Ovary (tissue), 3 donors: ENCODE measurements at regions not wholly inside any gene's neighbourhood (a gene's known extent, or its start where the extent isn't known, plus 50 kb on each side); places are given as distances from the start of the nearest gene placed in this dataset.

Experiments
- POLR2A ChIP-seq: fragments of 450-650 bp; IDR thresholded peaks from one replicate; pipeline ENCODE4 v1.6.1; 2017; ENCODE audit warnings: antibody characterized with exemption, mild to moderate bottlenecking, moderate library complexity
- TF ChIP-seq, protein P1 (sequence below), 3 donors: fragments of 450-650 bp in 2 of 3; fragments of 200-600 bp in 1 of 3; IDR thresholded peaks; one replicate each; pipeline versions ENCODE4 v1.5.1 to v1.8.0; 2016 to 2022; ENCODE audit warnings: antibody characterized with exemption in 3 of 3, mild to moderate bottlenecking in 1 of 3
- donor health status: DM: no; HTN: no; CAD: no.

DNA sequence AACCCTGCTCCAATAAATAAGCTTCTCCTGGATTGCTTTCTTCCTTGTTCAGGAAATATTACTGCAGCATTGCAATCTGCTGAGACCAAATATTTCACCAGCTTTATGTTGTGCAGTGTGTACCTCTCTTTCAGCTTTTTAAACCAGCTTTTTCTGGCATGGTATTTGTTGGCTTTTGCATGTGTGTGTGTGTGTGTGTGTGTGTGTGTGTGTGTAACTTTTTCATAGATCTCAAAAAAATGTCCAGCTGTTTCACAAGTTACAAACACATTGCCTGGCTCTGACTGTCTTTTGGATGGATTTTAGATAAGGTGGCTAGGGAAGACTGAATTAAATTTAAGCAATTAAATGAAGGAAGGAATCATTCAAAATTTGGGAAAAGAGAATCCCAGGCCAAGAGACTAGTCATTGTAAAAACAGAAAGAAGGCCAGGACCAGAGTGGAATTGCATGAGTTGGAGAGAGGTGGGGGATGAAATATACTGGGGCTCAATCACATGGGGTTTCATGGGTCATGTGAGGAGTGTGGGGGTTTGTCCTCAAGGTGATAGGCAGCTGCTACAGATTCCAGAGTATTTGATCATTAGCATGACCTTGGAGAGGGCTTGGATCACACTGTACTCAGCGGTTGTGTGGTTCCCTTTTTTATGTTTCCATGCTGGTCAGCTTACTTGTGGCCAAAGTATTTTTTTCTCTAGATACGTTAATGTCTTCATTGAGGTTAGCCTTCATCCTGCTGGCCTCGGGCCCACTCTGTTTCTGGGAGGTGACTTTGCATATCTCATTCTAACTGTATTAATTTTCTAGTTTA, 357.7 kb upstream of the BOD1L1 start:
- TF ChIP-seq, protein P1, sequence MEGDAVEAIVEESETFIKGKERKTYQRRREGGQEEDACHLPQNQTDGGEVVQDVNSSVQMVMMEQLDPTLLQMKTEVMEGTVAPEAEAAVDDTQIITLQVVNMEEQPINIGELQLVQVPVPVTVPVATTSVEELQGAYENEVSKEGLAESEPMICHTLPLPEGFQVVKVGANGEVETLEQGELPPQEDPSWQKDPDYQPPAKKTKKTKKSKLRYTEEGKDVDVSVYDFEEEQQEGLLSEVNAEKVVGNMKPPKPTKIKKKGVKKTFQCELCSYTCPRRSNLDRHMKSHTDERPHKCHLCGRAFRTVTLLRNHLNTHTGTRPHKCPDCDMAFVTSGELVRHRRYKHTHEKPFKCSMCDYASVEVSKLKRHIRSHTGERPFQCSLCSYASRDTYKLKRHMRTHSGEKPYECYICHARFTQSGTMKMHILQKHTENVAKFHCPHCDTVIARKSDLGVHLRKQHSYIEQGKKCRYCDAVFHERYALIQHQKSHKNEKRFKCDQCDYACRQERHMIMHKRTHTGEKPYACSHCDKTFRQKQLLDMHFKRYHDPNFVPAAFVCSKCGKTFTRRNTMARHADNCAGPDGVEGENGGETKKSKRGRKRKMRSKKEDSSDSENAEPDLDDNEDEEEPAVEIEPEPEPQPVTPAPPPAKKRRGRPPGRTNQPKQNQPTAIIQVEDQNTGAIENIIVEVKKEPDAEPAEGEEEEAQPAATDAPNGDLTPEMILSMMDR (IDR thresholded peaks at IDR 0.05) = no peak
- TF ChIP-seq POLR2A = no peak
